ENCODE measurements at regions not wholly inside any gene's neighbourhood (a gene's known extent, or its start where the extent isn't known, plus 50 kb on each side); places are given as distances from the start of the nearest gene placed in this dataset.
A peak's percentile ranks its signal among the peaks of the same experiment; 100 is the strongest.
"Not testable (repeated sequence)": the region's sequence is repeated elsewhere in the genome, so short reads cannot be mapped to it uniquely, and the experiment has no call there.

DNA sequence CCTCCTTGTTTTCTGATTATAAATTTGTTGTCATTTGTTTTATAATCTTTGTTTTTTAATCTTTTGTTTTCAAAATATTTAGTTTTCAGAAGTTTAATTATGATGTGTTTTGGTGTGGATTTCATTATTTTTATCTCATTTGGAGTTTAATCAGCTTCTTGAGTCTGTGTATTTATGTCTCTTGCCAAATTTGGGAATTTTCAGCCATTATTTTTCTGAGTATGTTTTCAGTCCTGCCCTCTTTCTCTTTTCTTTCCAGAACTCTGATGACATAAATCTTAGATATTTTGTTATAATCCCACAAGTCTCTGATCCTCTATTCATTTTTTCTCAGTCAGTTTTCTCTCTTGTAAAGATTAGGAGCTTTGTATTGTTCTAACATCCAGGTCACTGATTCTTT, 89.8 kb downstream of the RHOU start:
- peak in 1 of 3 donors; percentile 55 for DNase-seq

GRCh38 chr1:228825840-228826484, 90.7 kb downstream of the RHOU start:
- DNase-seq, result peak in 2 of 3 donors; percentile 22 to 28

- peak; percentile 84 to 97 (median 86) for DNase-seq
Measured at GRCh38 chr1:228827019-228827418, 91.7 kb downstream of the RHOU start.

GRCh38 chr1:228828151-228828550, 92.9 kb downstream of the RHOU start:
- DNase-seq, result peak; percentile 40 to 86 (median 71)

DNA sequence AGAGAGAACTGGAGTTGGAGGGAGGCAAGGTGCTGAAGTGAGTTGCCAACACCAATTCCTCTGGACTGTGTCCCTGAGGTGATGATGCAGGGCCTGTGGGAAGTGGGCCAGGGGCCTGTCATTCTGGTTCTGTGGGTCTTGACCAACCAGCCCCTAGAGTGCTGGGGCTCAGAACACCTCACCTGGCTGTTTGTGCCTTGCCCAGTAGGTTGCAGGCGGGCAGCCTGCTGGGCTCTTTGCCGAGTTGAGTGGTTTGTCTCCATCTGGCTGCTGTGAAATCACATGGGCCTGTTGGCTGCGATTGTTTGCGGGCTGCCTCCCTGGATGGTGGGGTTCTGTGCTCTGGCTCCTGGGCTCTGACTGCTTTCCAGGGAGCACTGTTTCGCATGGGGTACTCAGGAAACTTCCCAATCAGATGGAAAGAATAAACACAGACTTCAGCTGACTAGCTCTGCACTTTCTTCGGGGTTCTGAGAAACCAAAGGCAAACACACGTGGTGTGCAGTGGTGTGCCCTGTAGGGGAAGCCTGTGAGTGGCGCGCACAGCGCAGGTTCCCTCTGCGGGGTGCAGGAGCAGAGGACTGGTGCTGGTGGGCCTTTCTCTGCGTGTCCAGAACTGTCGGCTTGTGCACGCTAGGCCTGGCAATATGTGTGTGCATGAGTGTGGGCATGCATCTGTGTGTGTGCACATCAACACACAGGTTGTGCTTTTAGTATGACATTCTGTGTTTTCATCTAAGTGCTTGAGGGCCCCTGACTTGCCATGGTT, 95.1 kb downstream of the RHOU start:
- no peak for DNase-seq

GRCh38 chr1:228830954-228831481, 95.7 kb downstream of the RHOU start:
- peak in 1 of 3 donors; percentile 35 for DNase-seq

DNA sequence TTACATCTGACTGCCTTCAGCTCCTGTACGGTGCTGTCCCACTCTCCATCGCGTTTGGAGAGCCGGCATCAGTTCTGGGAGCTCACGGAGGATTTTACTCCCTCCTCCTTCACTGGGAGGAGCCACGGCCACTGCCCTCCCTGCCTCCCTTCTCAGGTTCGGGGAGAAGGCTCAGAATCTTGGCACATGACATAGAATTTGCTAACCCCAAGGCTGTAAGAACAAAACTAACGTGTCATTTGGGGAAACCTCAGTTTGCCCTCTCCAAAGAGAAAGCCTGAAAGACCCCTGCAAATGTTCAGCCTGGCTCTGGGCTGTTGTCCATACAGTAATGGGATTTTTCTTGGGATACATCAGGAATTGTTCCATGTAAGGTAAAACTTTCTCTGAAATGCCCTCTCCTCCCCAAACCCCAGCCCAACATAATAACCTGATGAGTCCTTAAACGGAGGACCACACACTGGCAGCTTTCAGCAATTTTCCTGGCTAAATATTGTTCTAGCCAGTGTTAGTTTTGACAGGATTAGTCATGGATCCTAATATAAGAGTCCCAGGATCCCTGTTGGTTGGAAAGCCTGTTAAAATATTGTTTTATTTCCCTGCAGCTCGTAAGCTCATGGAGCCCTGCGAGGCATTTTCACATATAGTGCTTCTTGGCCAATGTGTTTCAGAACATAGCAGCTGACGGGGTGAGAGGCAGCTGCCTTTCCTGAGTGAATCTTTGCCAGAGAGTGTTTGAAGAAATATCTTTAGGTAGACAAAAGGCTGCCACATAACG, 98.8 kb downstream of the RHOU start:
- DNase-seq, result no peak

GRCh38 chr1:228835456-228835855, 100.2 kb downstream of the RHOU start:
- DNase-seq, result no peak

DNA sequence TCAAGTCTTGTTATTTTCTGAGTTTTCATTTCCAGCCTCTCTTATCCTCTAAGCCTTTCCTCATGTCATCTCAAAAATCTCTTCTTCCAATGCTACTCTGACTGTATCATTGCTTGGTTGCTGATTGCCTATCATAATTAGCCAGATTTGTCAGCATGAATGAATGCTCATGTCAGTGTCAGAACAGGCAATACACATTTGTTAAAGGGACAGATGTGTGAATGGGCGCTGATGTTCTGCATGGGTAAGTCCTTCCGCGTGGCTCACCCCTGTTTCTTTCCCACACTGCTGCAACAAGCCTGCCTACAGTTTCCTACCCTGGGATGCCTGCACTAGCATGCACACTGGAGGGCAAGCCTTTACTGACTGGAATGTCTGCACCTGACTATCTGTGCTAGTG, 100.6 kb downstream of the RHOU start:
- DNase-seq, result no peak

DNA sequence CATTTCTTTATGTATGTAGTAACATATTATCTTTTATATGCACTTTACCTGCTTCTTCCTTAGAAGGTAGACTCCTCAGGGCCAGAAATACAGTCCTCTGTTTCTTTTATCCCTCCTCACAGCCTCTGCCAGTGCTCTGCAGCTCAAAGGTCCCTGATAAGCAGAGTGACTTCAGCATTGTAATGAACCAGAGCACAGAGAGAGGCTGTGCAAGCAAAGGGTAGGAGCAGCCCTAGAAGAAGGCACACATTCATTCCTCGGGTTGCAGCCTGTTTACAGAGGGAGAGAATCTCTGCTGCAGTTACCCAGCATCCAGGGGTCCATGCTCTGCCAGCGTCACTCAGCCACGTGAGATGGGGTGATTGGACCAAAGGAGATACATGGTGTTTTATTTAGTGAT, 101.1 kb downstream of the RHOU start:
- no peak for DNase-seq

- DNase-seq, result no peak
Measured at GRCh38 chr1:228837032-228837431, 101.8 kb downstream of the RHOU start.

- peak; percentile 79 to 87 (median 83) for DNase-seq
Measured at GRCh38 chr1:228837817-228838716, 102.8 kb downstream of the RHOU start.

DNA sequence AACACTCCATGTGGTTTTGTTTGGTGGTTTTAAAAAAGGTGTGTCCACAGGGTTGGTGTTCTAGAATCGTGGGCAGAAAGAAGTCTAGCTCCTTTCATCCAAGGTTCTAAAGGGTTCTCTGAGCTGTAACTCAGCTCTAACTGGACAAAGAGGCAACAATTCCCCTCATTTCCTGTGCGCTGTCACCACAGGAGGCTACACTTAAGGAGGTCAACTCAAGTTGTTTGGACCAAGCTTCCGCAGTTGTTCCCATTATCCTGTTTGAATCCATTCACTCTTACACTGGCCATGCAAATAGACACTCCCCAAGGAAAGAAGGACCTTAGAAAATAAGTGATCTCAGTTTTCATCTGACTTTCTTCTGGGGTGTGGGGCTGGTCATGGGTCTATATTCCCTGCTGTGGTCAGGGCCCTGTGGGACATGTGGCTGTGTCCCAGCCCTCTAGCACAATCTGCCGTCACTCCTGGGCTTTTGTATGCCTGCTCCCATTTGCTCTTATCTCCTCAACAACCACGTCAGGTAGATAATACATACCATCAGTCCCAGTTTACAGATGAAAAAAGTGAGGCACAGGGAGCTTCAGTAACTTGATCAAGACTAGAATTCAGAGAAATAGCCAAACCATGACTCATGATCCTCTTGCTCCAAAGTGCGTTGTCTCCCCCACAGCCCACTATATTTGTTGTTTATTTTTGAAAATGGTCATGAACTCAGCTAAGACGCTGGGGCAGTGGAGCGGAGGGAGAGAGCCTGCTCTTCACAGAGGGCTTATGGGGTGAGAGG, 103.6 kb downstream of the RHOU start:
- DNase-seq, result no peak

DNA sequence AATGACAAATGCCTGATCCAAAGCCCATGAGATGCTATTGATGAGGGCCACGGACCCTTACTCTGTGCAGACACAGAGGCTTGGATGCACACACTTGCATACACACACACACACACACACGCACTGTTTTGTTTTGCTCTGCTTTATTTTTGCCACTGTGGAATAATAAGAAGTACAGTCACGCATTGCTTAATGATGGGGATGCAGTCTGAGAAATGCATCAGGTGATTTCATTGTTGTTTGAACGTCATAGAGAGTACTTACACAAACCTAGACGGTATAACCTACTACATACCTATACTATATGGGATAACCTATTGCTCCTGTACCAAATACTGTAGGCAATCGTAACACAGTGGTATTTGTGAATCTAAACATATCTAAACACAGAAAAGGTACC, 104.4 kb downstream of the RHOU start:
- DNase-seq, result no peak

DNA sequence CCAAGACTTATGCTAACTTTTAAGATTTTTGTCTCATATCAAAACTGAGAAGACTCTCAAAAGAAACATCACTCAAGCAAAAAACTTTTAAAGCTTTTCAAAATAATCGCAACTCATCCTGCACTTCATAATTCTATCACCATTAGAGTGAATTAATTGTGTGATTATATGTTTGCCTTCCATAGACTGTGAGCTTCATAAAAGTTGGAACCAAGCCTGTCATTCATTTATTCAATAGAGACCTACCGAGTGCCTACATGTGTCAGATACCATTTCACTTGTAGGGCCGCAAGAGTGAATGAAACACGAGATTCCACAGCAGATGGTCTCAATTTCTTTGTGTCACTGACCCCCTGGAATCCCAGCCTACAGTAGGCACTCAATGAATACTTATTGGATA, 106.4 kb downstream of the RHOU start:
- no peak for DNase-seq

DNA sequence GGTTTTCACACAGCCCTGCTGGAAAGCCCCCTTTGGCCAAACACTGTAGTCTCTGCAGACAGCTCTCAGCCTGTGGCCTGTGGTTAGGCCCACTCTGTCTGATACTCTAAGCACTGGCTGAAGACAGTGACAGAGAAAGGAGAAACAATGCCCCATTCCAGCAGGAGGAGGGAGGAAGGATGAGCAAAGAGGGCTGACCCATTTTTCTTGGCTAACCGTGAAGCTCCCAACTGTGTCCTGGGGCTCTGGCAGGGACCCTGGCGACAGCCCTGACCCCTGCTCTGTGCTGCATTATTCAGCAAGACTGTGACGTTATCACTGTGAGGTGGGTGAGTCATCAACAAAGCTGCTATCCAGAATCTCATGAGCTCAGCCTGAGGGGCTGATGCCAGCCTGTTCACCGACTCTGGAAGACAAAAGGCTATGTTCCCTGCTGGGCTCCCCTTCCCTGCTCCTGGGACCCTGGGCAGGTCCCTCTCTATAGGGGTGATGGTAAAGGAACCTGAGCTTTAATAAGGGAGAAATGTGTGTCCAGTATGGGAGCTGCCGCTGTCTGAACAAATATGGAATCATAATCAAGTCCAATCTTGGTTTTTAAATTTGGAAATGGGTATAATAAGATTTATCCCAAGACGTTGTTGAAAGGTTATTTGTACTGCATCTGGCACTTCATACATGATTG, 107.0 kb downstream of the RHOU start:
- DNase-seq, result peak; percentile 77 to 85 (median 85)

- DNase-seq, result no peak
Measured at GRCh38 chr1:228845101-228845500, 109.8 kb downstream of the RHOU start.

- DNase-seq, result no peak
Measured at GRCh38 chr1:228846952-228847351, 111.7 kb downstream of the RHOU start.

- not testable (repeated sequence) for DNase-seq
Measured at GRCh38 chr1:228847451-228847850, 112.2 kb downstream of the RHOU start.

GRCh38 chr1:228848406-228848805, 113.1 kb downstream of the RHOU start:
- DNase-seq, result no peak

DNA sequence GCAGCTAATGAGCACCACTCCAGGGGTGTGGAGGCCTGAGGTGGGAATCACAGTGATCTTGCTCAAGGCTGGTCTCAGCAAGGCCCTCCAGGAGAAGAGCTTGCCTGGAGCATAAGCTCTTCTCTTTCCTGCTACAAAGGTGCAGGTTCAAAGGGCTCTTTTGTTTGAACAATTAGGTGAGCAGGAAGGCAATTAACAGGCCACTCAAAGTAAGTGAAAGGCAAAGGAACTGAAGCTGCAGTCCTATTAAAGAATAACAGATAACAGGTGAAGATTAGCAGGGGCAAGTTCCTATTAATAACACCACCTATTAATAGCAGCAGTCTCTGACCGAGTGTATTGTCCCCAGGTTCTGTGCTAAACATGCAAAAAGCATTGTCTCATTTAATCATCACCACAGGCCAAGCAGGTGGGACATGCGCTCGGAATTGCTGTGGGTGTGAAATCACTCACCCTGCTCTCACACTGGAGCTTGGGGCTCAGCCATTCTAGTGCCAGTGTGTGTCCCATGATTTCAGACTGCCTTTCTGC, 113.8 kb downstream of the RHOU start:
- DNase-seq, result no peak
